SH-SY5Y (cell line): ENCODE measurements at regions not wholly inside any gene's neighbourhood (a gene's known extent, or its start where the extent isn't known, plus 50 kb on each side); places are given as distances from the start of the nearest gene placed in this dataset.

Experiments
- GATA2 ChIP-seq: IDR thresholded peaks from 2 replicates; pipeline ENCODE4 v1.6.1; 2011; ENCODE audit warnings: mild to moderate bottlenecking, low read depth, low read length
- GATA3 ChIP-seq: IDR thresholded peaks from 2 replicates; pipeline ENCODE4 v1.6.1; 2011; ENCODE audit warnings: low read depth, mild to moderate bottlenecking, low read length, moderate library complexity

DNA sequence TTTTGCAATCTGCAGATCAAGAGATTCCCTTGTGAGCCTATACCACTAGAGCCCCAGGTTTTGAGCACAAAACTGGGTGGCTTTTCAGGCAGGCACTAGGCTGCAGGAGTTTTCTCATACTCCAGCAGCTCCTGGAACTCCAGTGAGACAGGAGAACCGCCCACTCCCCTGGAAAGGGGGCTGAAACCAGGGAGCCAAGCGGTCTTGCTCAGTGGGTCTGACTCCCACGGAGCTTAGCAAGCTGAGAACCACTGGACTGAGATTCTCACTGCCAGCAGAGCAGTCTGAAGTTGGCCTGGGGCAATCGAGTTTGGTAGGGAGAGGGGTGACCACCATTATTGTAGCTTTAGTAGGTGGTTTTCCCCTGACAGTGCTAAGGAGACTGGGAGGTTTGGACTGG is 313.8 kb upstream of the TEX13C start:
- no peak for TF ChIP-seq GATA2
- TF ChIP-seq GATA3: no peak
